Gastroesophageal sphincter (tissue), 3 donors: ENCODE measurements at regions not wholly inside any gene's neighbourhood (a gene's known extent, or its start where the extent isn't known, plus 50 kb on each side); places are given as distances from the start of the nearest gene placed in this dataset.

Source experiments
- EP300 ChIP-seq: sonication (generic); formaldehyde crosslinking; IDR thresholded peaks from one replicate; pipeline ENCODE4 v1.6.1; 2017; ENCODE audit warnings: antibody characterized with exemption, mild to moderate bottlenecking
- POLR2A ChIP-seq, 2 donors: fragments of 450-650 bp; IDR thresholded peaks; one replicate each; pipeline ENCODE4 v1.6.1; 2017; ENCODE audit warnings: antibody characterized with exemption in 2 of 2, mild to moderate bottlenecking in 2 of 2, moderate library complexity in 1 of 2
- POLR2AphosphoS5 ChIP-seq: sonication (generic); formaldehyde crosslinking; IDR thresholded peaks from one replicate; pipeline ENCODE4 v1.6.1; 2017; ENCODE audit warnings: antibody characterized with exemption
- TF ChIP-seq, protein P1 (sequence below), 4 experiments: fragments of 200-600 bp in 2 of 4; fragments of 450-650 bp in 2 of 4; sonication (generic) in 1 of 4; IDR thresholded peaks; one replicate each; pipeline ENCODE4 v1.5.1; 2017 to 2019; ENCODE audit warnings: antibody characterized with exemption in 4 of 4, mild to moderate bottlenecking in 2 of 4, moderate library complexity in 2 of 4

DNA sequence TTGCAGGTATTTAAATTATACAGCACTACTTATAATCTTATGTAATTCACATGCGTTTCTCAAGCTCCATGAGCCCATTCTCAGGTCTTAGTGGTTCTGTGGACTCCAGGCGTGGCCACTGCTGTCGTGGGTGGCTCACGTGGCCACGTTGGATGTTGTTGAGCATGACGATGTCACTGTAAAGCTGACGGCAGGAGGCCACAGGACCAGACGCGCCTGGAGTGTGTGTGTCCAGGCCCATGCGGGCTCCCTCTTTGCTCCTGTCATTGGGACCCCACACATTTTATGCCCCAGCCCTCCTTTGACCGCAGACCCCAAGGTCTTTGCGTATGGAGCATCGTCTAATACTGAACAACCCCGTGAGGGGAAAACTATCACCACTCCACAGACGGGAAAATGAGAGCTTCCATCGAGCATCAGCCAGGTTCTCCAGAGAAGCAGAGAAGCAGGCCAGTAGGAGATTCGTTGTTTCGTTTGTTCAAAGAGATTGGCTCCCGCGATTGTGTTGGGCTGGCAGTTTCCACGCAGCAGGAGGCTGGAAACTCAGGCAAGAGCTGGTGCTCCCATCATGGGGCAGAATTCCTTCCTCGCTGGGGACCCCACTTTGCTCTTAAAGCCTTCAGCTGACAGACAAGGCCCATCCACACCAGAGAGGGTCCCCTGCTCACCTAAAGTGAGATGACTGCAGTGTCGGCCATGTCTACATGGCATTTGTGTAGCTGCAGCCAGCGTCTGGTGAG is 129.3 kb upstream of the SPACA7 start:
- TF ChIP-seq, protein P1, sequence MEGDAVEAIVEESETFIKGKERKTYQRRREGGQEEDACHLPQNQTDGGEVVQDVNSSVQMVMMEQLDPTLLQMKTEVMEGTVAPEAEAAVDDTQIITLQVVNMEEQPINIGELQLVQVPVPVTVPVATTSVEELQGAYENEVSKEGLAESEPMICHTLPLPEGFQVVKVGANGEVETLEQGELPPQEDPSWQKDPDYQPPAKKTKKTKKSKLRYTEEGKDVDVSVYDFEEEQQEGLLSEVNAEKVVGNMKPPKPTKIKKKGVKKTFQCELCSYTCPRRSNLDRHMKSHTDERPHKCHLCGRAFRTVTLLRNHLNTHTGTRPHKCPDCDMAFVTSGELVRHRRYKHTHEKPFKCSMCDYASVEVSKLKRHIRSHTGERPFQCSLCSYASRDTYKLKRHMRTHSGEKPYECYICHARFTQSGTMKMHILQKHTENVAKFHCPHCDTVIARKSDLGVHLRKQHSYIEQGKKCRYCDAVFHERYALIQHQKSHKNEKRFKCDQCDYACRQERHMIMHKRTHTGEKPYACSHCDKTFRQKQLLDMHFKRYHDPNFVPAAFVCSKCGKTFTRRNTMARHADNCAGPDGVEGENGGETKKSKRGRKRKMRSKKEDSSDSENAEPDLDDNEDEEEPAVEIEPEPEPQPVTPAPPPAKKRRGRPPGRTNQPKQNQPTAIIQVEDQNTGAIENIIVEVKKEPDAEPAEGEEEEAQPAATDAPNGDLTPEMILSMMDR (IDR thresholded peaks at IDR 0.05), result no peak
- TF ChIP-seq POLR2A (IDR thresholded peaks at IDR 0.05), result no peak
- no peak for TF ChIP-seq POLR2AphosphoS5
- TF ChIP-seq EP300, result no peak
